GM18498 (cell line): ENCODE measurements at regions not wholly inside any gene's neighbourhood (a gene's known extent, or its start where the extent isn't known, plus 50 kb on each side); places are given as distances from the start of the nearest gene placed in this dataset.
"Not testable (repeated sequence)": the region's sequence is repeated elsewhere in the genome, so short reads cannot be mapped to it uniquely, and the experiment has no call there.

Experiments used
- ATAC-seq: cut with Tn5 transposase; IDR thresholded peaks from one replicate; pipeline ENCODE4 v1.9.1; 2021; ENCODE audit warnings: mild to moderate bottlenecking, moderate library complexity; ENCODE audit not compliant: unreplicated experiment

- ATAC-seq = no peak
These were observed 115.0 kb downstream of the ADAM29 start for GRCh38 chr4:175033162-175033561.

GRCh38 chr4:175034007-175034406 lies 115.8 kb downstream of the ADAM29 start:
- no peak for ATAC-seq

GRCh38 chr4:175034986-175035705 lies 117.0 kb downstream of the ADAM29 start:
- ATAC-seq = no peak

- ATAC-seq = no peak
These were observed 117.7 kb downstream of the ADAM29 start for GRCh38 chr4:175035905-175036304.

GRCh38 chr4:175048111-175048784 lies 130.1 kb downstream of the ADAM29 start:
- no peak for ATAC-seq

GRCh38 chr4:175048906-175049305 lies 130.7 kb downstream of the ADAM29 start:
- no peak for ATAC-seq

GRCh38 chr4:175051974-175052373 lies 133.8 kb downstream of the ADAM29 start:
- ATAC-seq = no peak

- ATAC-seq = no peak
These were observed 136.8 kb downstream of the ADAM29 start for GRCh38 chr4:175054980-175055379.

GRCh38 chr4:175062183-175062592 lies 144.0 kb downstream of the ADAM29 start:
- no peak for ATAC-seq

- no peak for ATAC-seq
These were observed 147.1 kb downstream of the ADAM29 start for GRCh38 chr4:175065228-175065627.

GRCh38 chr4:175066923-175067627 lies 148.9 kb downstream of the ADAM29 start:
- no peak for ATAC-seq

- no peak for ATAC-seq
These were observed 150.1 kb downstream of the ADAM29 start for GRCh38 chr4:175068266-175068665.

- no peak for ATAC-seq
These were observed 152.3 kb downstream of the ADAM29 start for GRCh38 chr4:175070444-175070843.

- no peak for ATAC-seq
These were observed 153.0 kb downstream of the ADAM29 start for GRCh38 chr4:175071123-175071522.

GRCh38 chr4:175087145-175087544 lies 169.0 kb downstream of the ADAM29 start:
- no peak for ATAC-seq

- no peak for ATAC-seq
These were observed 172.0 kb downstream of the ADAM29 start for GRCh38 chr4:175090116-175090515.

- ATAC-seq = no peak
These were observed 173.5 kb downstream of the ADAM29 start for GRCh38 chr4:175091649-175092048.

GRCh38 chr4:175092114-175092513 lies 174.0 kb downstream of the ADAM29 start:
- ATAC-seq = no peak

- not testable (repeated sequence) for ATAC-seq
These were observed 174.9 kb downstream of the ADAM29 start for GRCh38 chr4:175093055-175093454.

- ATAC-seq = no peak
These were observed 185.2 kb downstream of the ADAM29 start for GRCh38 chr4:175103403-175103802.

GRCh38 chr4:175106301-175106700 lies 188.1 kb downstream of the ADAM29 start:
- ATAC-seq = no peak

- no peak for ATAC-seq
These were observed 191.8 kb downstream of the ADAM29 start for GRCh38 chr4:175109933-175110332.
